IPS-20b (cell line): ENCODE measurements at regions not wholly inside any gene's neighbourhood (a gene's known extent, or its start where the extent isn't known, plus 50 kb on each side); places are given as distances from the start of the nearest gene placed in this dataset.

Experiments used
- H3K27ac ChIP-seq: one replicate; pipeline ENCODE4 v1.5.1; 2013; ENCODE audit warnings: low read length
- H3K27me3 ChIP-seq: 2 replicates; pipeline ENCODE4 v1.6.1; 2013; ENCODE audit warnings: mild to moderate bottlenecking, low read length, inconsistent platforms; ENCODE audit not compliant: insufficient read depth
- H3K36me3 ChIP-seq: 2 replicates; pipeline ENCODE4 v1.6.1; 2013; ENCODE audit warnings: low read depth, mild to moderate bottlenecking, inconsistent platforms, low read length, moderate library complexity; ENCODE audit not compliant: insufficient read depth
- H3K4me1 ChIP-seq: 2 replicates; pipeline ENCODE4 v1.6.1; 2013; ENCODE audit warnings: mild to moderate bottlenecking, control low read depth, inconsistent platforms, low read length, moderate library complexity; ENCODE audit not compliant: insufficient read depth
- H3K4me3 ChIP-seq: 2 replicates; pipeline ENCODE4 v1.5.1; 2013; ENCODE audit warnings: mild to moderate bottlenecking, low read length, inconsistent platforms
- H3K9ac ChIP-seq: 2 replicates; pipeline ENCODE4 v1.6.1; 2013; ENCODE audit warnings: low read depth, mild to moderate bottlenecking, inconsistent platforms, low read length, moderate library complexity
- H3K9me3 ChIP-seq: 2 replicates; pipeline ENCODE4 v1.6.1; 2013; ENCODE audit warnings: mild to moderate bottlenecking, low read depth, low read length, inconsistent platforms; ENCODE audit not compliant: insufficient read depth

DNA sequence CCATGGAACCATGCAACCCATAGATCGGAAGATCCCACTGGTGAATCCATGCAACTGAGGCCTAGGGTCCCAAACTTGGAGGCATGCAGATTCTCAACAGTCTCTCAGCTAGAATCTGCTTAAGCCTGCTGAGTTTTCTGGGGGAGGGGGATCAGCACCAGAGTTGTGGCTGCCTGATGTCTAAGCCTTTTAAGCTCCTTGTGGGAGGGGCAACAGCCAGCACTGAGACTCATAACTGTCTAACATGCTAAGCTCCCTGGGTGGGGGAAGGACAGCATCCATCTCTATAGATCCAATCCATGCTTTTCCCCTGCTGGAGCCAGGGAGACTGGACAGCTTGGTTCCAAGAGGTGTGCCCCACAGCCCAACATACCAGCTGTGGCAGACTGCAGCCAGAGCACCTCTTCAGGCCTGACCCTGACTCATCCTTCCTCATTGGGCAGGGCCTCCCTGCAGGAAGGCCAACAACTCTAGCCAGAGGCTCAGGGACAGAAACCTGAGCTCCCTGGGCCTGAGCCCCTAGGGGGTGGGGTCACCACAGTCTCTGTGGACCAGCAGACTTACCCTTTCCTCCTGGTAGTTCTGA is 300.1 kb upstream of the SLC7A11 start:
- Histone ChIP-seq H3K9ac (no peak overlapping the region), H3K36me3 (no peaks in the 10 kb centered on the region), H3K4me1 (no peaks in the 10 kb centered on the region), H3K27me3 (no peaks in the 10 kb centered on the region), H3K4me3 (no peak overlapping the region), H3K9me3 (no peaks in the 10 kb centered on the region), H3K27ac (no peak overlapping the region)

DNA sequence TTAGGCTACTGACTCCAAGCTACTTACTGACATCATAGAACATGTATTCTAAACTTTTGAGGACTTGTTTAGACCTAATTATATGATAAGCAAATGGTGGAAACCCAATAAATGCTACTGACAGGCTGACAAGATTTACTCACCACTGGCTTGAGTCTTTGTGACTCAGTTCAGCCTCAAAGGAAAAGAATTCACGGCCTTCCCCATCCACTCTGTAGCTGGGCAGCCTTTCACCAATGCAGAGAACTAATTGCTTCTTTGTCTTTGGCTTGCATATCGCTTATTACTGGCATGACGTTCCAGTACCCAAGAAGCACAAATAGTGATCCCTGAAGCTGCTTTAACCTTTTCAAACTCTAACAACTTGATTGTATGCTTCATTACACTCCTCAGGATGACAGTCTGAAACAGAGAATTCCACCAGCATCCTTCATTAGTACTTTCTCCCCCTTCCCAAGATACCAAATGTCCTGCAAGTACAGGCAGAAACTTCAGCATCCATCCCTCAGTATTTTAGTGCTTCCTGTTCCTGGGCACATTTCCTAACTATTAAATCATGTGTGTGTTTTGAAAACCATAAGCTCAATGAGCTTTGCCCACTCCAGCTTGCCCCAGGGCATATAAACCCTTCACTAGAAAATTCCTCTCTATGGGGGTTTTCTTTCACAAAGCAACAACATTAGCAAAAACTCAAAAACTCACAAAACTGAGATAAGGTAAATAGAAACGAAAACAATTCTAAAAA is 298.1 kb upstream of the SLC7A11 start:
- Histone ChIP-seq H3K27ac (no peak overlapping the region), H3K4me1 (no peaks in the 10 kb centered on the region), H3K36me3 (no peaks in the 10 kb centered on the region), H3K9ac (no peak overlapping the region), H3K27me3 (no peaks in the 10 kb centered on the region), H3K9me3 (no peaks in the 10 kb centered on the region), H3K4me3 (no peak overlapping the region)

DNA sequence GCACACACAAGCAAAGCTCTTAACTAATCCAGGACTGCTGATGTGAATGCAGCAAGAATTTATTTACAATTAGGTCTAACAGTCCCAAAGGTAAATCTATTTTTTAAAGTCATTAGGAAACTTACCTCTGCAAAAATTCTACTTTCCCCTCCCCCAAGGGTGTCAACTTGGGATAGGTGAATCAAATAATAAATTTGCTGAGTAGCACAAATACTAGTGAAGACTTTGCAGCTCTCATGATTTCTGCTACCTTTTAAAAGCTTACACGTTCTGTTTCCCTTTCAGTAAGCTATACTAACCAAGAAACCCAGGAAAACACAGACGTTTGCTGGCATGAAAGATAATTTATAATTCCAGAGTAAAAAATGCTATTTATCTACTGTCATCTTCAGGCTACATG is 296.6 kb upstream of the SLC7A11 start:
- Histone ChIP-seq H3K4me3 (no peak overlapping the region), H3K9ac (no peak overlapping the region), H3K36me3 (no peaks in the 10 kb centered on the region), H3K4me1 (no peaks in the 10 kb centered on the region), H3K27me3 (no peaks in the 10 kb centered on the region), H3K27ac (no peak overlapping the region), H3K9me3 (no peaks in the 10 kb centered on the region)

DNA sequence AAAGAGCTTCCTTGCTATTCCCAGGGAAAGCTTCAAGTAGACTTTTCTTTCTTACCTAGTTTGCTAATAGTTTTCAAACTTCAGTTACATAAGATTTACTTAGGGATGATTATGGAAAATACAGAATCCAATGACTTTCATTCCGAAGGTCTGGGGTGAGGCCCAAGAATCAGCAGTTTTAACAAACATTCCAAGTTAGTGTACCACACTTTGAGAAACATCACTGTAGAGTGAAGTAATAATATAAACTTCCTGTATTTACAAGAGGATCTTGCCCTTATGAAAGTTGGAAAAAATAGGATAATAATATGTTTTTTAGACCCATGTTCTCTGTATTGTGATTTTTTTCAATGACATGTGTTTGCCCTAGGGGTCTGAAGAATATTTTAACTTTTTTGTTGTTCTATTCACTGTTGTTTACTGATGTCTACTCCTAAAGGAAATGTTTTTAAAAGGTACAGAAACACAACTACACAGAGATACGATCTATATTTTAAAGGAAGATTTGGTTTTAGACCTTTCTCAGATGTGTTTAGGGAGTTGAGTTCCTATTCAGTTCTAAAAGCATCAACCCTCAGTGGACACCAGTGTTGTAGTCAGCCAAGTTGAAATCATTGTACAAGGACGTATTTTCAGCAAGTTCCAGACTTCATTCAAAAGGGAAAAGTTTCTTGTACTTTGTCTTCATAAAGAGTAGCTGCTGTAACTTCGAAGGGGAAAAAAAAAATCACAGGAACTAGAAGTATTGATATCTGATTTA is 295.8 kb upstream of the SLC7A11 start:
- Histone ChIP-seq H3K9ac (no peak overlapping the region), H3K4me3 (no peak overlapping the region), H3K36me3 (no peaks in the 10 kb centered on the region), H3K4me1 (no peaks in the 10 kb centered on the region), H3K27ac (no peak overlapping the region), H3K9me3 (no peaks in the 10 kb centered on the region), H3K27me3 (no peaks in the 10 kb centered on the region)

DNA sequence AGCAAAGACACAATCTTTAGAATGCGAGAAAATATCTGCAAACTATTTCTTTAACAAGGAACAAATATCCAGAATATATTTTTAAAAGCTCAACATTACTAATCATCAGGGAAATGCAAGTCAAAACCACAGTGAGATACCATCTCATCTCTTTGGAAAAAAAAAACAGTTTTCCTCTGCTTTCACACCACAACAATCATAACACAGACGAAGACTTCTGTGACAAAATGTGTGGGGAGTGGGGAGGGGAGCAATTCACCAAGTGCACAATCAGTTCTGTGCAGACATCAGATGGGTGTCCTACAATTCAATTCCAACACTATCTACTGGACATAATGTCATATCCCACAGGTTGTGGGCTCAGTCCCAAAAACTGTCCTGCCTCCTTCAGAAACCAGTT is 293.2 kb upstream of the SLC7A11 start:
- H3K27ac ChIP-seq = no peak overlapping the region
- peaks cover 4% of the 10 kb centered on the region; the same call in 1 of the 2 replicates for H3K9me3 ChIP-seq
- no peaks in the 10 kb centered on the region for H3K4me1 ChIP-seq
- no peak overlapping the region for H3K9ac ChIP-seq
- H3K4me3 ChIP-seq = no peak overlapping the region
- H3K27me3 ChIP-seq = no peaks in the 10 kb centered on the region
- no peaks in the 10 kb centered on the region for H3K36me3 ChIP-seq

DNA sequence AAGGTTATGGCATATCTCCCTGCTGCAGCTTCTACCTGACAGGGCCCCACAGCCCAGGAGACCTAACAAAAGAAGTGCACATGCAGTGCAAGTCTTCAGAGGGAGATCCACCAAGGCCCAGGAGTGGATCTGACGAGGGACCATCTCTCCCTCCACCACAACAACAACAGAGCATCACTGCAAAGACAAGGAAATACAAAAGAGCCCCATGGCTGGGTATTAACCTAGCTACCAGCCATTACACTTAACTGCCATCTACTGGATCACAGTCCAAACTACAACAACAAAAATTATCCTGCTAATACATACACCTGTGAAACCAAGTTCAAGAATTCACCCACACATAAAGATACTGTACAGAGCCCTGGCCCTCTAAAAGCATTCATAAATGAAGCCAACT is 280.2 kb upstream of the SLC7A11 start:
- Histone ChIP-seq H3K27ac (no peak overlapping the region), H3K9ac (no peak overlapping the region), H3K9me3 (peaks cover 3% of the 10 kb centered on the region; the same call in 1 of the 2 replicates), H3K4me3 (no peak overlapping the region), H3K4me1 (no peaks in the 10 kb centered on the region), H3K36me3 (no peaks in the 10 kb centered on the region), H3K27me3 (no peaks in the 10 kb centered on the region)

DNA sequence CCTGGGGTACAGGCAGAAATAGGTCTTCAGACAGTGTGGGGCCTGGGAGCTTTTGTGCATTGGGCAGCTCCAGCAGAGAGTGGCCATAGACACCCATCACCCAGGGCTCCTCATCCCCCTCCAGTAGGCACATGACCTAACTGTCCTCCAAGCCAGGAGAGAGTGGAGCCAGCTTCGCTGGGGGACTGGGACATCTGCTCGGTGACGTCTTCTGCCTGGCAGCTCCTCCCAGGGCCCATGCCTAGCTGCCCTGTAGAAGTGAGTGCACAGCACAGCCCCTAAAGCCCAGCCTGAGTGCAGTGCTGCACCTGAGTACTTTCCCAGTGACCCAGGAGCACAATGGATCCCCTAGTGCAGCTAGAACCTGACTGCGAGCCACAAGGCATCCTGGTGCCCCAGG is 279.7 kb upstream of the SLC7A11 start:
- no peak overlapping the region for H3K27ac ChIP-seq
- H3K4me1 ChIP-seq = no peaks in the 10 kb centered on the region
- no peaks in the 10 kb centered on the region for H3K36me3 ChIP-seq
- H3K9me3 ChIP-seq = peaks cover 3% of the 10 kb centered on the region; the same call in 1 of the 2 replicates
- no peak overlapping the region for H3K9ac ChIP-seq
- H3K27me3 ChIP-seq = no peaks in the 10 kb centered on the region
- H3K4me3 ChIP-seq = no peak overlapping the region

DNA sequence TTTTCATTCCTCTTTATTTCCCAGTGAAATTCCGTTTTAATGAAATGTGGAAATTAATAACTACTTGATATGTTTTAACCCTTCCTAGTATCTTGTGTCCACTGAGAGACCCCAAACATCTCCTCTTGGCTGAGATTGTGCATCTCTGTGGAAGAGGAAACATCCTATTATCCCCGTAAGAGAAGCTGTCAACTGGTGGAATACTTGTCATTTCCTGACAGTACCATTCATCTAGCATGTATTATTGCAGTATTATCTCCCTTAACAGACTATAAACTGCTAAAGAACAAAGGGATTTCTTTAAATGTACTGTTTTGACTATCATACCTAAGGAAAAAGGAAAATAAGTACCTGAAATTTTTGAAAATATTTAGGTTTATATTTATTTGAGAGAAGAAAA is 277.3 kb upstream of the SLC7A11 start:
- Histone ChIP-seq H3K4me3 (no peak overlapping the region), H3K27me3 (no peaks in the 10 kb centered on the region), H3K4me1 (no peaks in the 10 kb centered on the region; the same call in 1 of the 2 replicates), H3K9me3 (peaks cover 3% of the 10 kb centered on the region; the same call in 1 of the 2 replicates), H3K36me3 (no peaks in the 10 kb centered on the region), H3K9ac (no peak overlapping the region), H3K27ac (no peak overlapping the region)

DNA sequence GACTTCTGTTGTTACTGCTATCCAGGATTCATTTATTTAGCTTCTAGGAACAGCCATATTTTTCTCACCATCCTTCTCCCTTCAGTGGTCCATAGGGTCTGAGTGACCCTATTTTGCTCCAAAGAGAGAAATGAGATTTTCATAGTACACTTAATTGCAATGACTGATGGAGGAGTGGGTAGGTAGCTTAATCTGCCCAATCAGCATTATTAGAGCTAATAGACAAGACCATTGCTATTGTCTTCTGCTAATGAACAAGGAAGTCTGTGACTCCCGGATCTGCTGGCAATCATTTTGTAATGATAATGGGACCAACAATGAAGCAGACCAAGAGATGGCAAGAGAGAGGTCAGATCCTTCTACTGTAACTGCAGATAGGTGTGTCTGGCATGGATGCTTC is 271.4 kb upstream of the SLC7A11 start:
- no peaks in the 10 kb centered on the region for H3K36me3 ChIP-seq
- no peak overlapping the region for H3K27ac ChIP-seq
- H3K4me1 ChIP-seq = no peaks in the 10 kb centered on the region; the same call in 1 of the 2 replicates

DNA sequence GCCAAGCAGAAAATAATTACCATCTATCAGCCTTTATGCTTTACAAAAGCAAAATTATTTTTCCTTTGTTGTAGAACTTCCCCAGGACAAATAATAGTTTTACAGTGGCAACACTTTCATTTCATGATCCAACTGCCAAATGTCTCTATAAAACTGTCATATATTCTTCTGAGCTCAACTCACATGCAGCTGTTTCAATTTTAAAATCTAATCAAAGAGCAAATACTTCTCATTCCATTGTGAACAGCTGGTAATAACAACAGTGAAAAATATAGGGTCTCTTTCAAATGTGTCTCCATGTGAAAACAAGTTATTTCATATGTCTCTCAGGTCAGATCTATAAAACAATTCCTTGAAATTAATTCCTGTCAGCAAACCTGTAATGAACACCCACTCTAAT is 270.6 kb upstream of the SLC7A11 start:
- Histone ChIP-seq H3K36me3 (no peaks in the 10 kb centered on the region), H3K27ac (no peak overlapping the region), H3K4me3 (no peak overlapping the region), H3K4me1 (no peaks in the 10 kb centered on the region; the same call in 1 of the 2 replicates), H3K27me3 (no peaks in the 10 kb centered on the region), H3K9me3 (no peaks in the 10 kb centered on the region), H3K9ac (no peak overlapping the region)

More for the DNA sequence above, 271.4 kb upstream of the SLC7A11 start:
- Histone ChIP-seq H3K4me3 (no peak overlapping the region), H3K9ac (no peak overlapping the region), H3K9me3 (no peaks in the 10 kb centered on the region), H3K27me3 (no peaks in the 10 kb centered on the region)

DNA sequence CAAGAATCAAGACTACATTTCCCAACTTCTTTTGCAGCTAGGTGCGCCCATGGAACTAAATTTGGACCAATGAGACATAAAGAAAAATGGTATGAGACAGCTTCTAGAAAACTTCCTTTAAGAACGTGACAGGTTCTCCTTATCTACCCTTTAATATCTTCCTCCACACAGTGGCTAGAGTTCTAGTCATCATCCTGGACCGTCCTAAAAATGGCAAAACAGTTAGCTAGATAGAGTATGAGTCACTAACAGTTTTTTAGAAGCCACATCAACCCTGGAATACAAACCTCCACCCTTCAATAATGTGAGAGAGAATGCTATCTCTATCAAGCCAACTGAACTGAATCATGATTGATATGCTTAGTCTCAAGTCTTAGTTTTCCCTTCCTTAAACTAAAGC is 267.9 kb upstream of the SLC7A11 start:
- Histone ChIP-seq H3K4me1 (no peaks in the 10 kb centered on the region), H3K27ac (no peak overlapping the region), H3K4me3 (no peak overlapping the region), H3K36me3 (no peaks in the 10 kb centered on the region), H3K27me3 (no peaks in the 10 kb centered on the region), H3K9ac (no peak overlapping the region), H3K9me3 (no peaks in the 10 kb centered on the region)

DNA sequence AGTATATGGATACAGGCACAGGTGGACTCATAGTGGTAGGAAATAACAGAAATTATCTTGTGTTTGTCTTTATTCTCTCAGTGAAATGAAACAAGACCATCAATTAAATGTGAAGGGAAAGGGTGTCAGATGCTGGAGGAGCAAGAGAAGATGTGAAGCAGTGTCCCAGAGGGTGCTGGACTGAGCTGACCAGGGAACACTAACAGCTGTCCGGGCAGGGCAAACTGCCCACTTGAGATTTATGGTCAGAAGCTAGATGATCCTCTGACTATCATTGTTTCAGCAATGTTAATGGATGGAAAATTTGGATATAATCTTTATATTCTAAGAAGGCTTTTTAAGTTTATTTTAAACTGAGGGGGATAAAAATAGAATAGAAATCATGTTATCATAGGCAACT is 267.2 kb upstream of the SLC7A11 start:
- Histone ChIP-seq H3K4me3 (no peak overlapping the region), H3K9ac (no peak overlapping the region), H3K36me3 (no peaks in the 10 kb centered on the region), H3K4me1 (no peaks in the 10 kb centered on the region), H3K27me3 (no peaks in the 10 kb centered on the region), H3K27ac (no peak overlapping the region), H3K9me3 (no peaks in the 10 kb centered on the region)
